Naive thymus-derived CD8-positive, alpha-beta T cell (primary cell): ENCODE measurements at regions not wholly inside any gene's neighbourhood (a gene's known extent, or its start where the extent isn't known, plus 50 kb on each side); places are given as distances from the start of the nearest gene placed in this dataset.
"Not testable (repeated sequence)": the region's sequence is repeated elsewhere in the genome, so short reads cannot be mapped to it uniquely, and the experiment has no call there.

Experiments used
- ATAC-seq, 2 donors: fragments of 150-1000 bp; cut with Tn5 transposase in 1 of 2; sonication (Bioruptor Pico), chemical (Tn5 transposase) in 1 of 2; 1 replicate in 1 of 2; 2 replicates in 1 of 2; pipeline ENCODE4 v1.10.0; 2021; ENCODE audit warnings: mild to moderate bottlenecking in 2 of 2, moderate library complexity in 2 of 2
- POLR2A ChIA-PET: fragments of 350-600 bp; sonication (Branson Sonifier 250); formaldehyde crosslinking; loops from one replicate; lab custom pipeline; 2021; ENCODE audit warnings: antibody characterized with exemption; lab: Charles Lee
- DNase-seq, 10 donors: peaks; one replicate each; pipeline versions ENCODE4 v3.0.0 to v3.0.0-alpha.2; 2020 to 2022
- H3K27ac Mint-ChIP-seq, 10 donors: one replicate each; pipeline ENCODE4 v1.8.0; 2020 to 2022; ENCODE audit warnings: mild to moderate bottlenecking in 10 of 10, mixed read lengths in 10 of 10, moderate library complexity in 4 of 10, inconsistent platforms in 1 of 10
- H3K27me3 Mint-ChIP-seq, 5 donors: one replicate each; pipeline ENCODE4 v1.8.0; 2021 to 2022; ENCODE audit warnings: mixed read lengths in 5 of 5
- H3K36me3 Mint-ChIP-seq, 3 donors: one replicate each; pipeline ENCODE4 v1.8.0; 2020 to 2022; ENCODE audit warnings: mixed read lengths in 3 of 3, mild to moderate bottlenecking in 2 of 3, inconsistent platforms in 1 of 3
- H3K4me1 Mint-ChIP-seq, 4 donors: one replicate each; pipeline ENCODE4 v1.8.0; 2021 to 2022; ENCODE audit warnings: mixed read lengths in 4 of 4
- H3K4me3 Mint-ChIP-seq, 10 donors: one replicate each; pipeline ENCODE4 v1.8.0; 2020 to 2022; ENCODE audit warnings: mild to moderate bottlenecking in 10 of 10, mixed read lengths in 10 of 10, moderate library complexity in 6 of 10, inconsistent platforms in 1 of 10
- H3K9me3 Mint-ChIP-seq, 9 donors: one replicate each; pipeline ENCODE4 v1.8.0; 2020 to 2022; ENCODE audit warnings: mixed read lengths in 9 of 9, mild to moderate bottlenecking in 3 of 9, inconsistent platforms in 1 of 9, moderate library complexity in 1 of 9

- Mint-ChIP-seq H3K27me3 (no peaks in the 10 kb centered on the region), H3K36me3 (peaks cover 0 to 7% (median 0%) of the 10 kb centered on the region in 3 donors), H3K4me3 (no peak overlapping the region), H3K9me3 (peaks cover 4 to 29% (median 13%) of the 10 kb centered on the region in 9 donors), H3K4me1 (no peaks in the 10 kb centered on the region), H3K27ac (no peak overlapping the region)
- DNase-seq (no peak), ATAC-seq (no peak)
- POLR2A ChIA-PET = no interaction called here
Observed at GRCh38 chr2:209002054-209002453, 421.8 kb upstream of the MAP2 start.

- peaks cover 4 to 28% (median 14%) of the 10 kb centered on the region in 9 donors for H3K9me3 Mint-ChIP-seq
- POLR2A ChIA-PET = no interaction called here
Observed at GRCh38 chr2:209005371-209005770, 418.5 kb upstream of the MAP2 start.

GRCh38 chr2:209008636-209009287 is 415.1 kb upstream of the MAP2 start:
- H3K36me3 Mint-ChIP-seq = peaks cover 0 to 7% (median 0%) of the 10 kb centered on the region in 3 donors
- DNase-seq (no peak), ATAC-seq (no peak)
- H3K4me1 Mint-ChIP-seq = no peaks in the 10 kb centered on the region
- no peak overlapping the region for H3K4me3 Mint-ChIP-seq
- H3K27ac Mint-ChIP-seq = no peak overlapping the region
- H3K27me3 Mint-ChIP-seq = no peaks in the 10 kb centered on the region
- POLR2A ChIA-PET = no interaction called here
- peaks cover 0 to 28% (median 14%) of the 10 kb centered on the region in 9 donors for H3K9me3 Mint-ChIP-seq

More at GRCh38 chr2:209005371-209005770, 418.5 kb upstream of the MAP2 start:
- Mint-ChIP-seq H3K27me3 (no peaks in the 10 kb centered on the region), H3K27ac (no peak overlapping the region), H3K4me1 (no peaks in the 10 kb centered on the region), H3K4me3 (no peak overlapping the region), H3K36me3 (peaks cover 0 to 7% (median 0%) of the 10 kb centered on the region in 3 donors)
- no peak for DNase-seq
- no peak for ATAC-seq

GRCh38 chr2:209018633-209019032 is 405.2 kb upstream of the MAP2 start:
- DNase-seq, POLR2A ChIA-PET, H3K4me1 Mint-ChIP-seq, H3K27ac Mint-ChIP-seq, ATAC-seq, H3K4me3 Mint-ChIP-seq, H3K36me3 Mint-ChIP-seq, H3K27me3 Mint-ChIP-seq: not testable (repeated sequence)
- H3K9me3 Mint-ChIP-seq = peaks cover 0 to 17% (median 7%) of the 10 kb centered on the region in 9 donors

GRCh38 chr2:209029249-209029648 is 394.6 kb upstream of the MAP2 start:
- ATAC-seq (no peak), DNase-seq (no peak)
- Mint-ChIP-seq H3K27me3 (no peaks in the 10 kb centered on the region), H3K4me1 (no peaks in the 10 kb centered on the region), H3K9me3 (peaks cover 0 to 20% (median 7%) of the 10 kb centered on the region in 9 donors), H3K27ac (no peak overlapping the region), H3K36me3 (no peaks in the 10 kb centered on the region), H3K4me3 (no peak overlapping the region)
- POLR2A ChIA-PET = no interaction called here

GRCh38 chr2:209044307-209044706 is 379.5 kb upstream of the MAP2 start:
- Mint-ChIP-seq H3K4me3 (no peak overlapping the region), H3K27me3 (no peaks in the 10 kb centered on the region), H3K4me1 (no peaks in the 10 kb centered on the region), H3K36me3 (no peaks in the 10 kb centered on the region), H3K9me3 (peaks cover 0 to 5% (median 0%) of the 10 kb centered on the region in 9 donors), H3K27ac (no peak overlapping the region)
- no peak for ATAC-seq
- DNase-seq = no peak
- POLR2A ChIA-PET = no interaction called here

GRCh38 chr2:209046163-209046562 is 377.7 kb upstream of the MAP2 start:
- no peak overlapping the region for H3K4me3 Mint-ChIP-seq
- no peaks in the 10 kb centered on the region for H3K27me3 Mint-ChIP-seq
- peaks cover 0 to 3% (median 0%) of the 10 kb centered on the region in 9 donors for H3K9me3 Mint-ChIP-seq
- ATAC-seq (no peak), DNase-seq (no peak)
- POLR2A ChIA-PET = no interaction called here
- H3K4me1 Mint-ChIP-seq = no peaks in the 10 kb centered on the region
- no peaks in the 10 kb centered on the region for H3K36me3 Mint-ChIP-seq
- H3K27ac Mint-ChIP-seq = no peak overlapping the region

GRCh38 chr2:209049608-209050007 is 374.2 kb upstream of the MAP2 start:
- Mint-ChIP-seq H3K27ac (no peak overlapping the region), H3K36me3 (no peaks in the 10 kb centered on the region), H3K27me3 (no peaks in the 10 kb centered on the region), H3K4me3 (no peak overlapping the region), H3K9me3 (peaks cover 0 to 14% (median 0%) of the 10 kb centered on the region in 9 donors), H3K4me1 (no peaks in the 10 kb centered on the region)
- DNase-seq (no peak), ATAC-seq (no peak)
- POLR2A ChIA-PET = no interaction called here

GRCh38 chr2:209062210-209062609 is 361.6 kb upstream of the MAP2 start:
- Mint-ChIP-seq H3K9me3 (peaks cover 0 to 14% (median 8%) of the 10 kb centered on the region in 9 donors), H3K27me3 (no peaks in the 10 kb centered on the region), H3K36me3 (no peaks in the 10 kb centered on the region), H3K27ac (no peak overlapping the region), H3K4me3 (no peak overlapping the region), H3K4me1 (no peaks in the 10 kb centered on the region)
- DNase-seq = no peak
- ATAC-seq = no peak
- POLR2A ChIA-PET = no interaction called here

- POLR2A ChIA-PET = no interaction called here
- DNase-seq (no peak), ATAC-seq (no peak)
- Mint-ChIP-seq H3K9me3 (peaks cover 0 to 9% (median 4%) of the 10 kb centered on the region in 9 donors), H3K36me3 (no peaks in the 10 kb centered on the region), H3K27me3 (no peaks in the 10 kb centered on the region), H3K4me3 (no peak overlapping the region), H3K27ac (no peak overlapping the region), H3K4me1 (no peaks in the 10 kb centered on the region)
Observed at GRCh38 chr2:209070262-209070661, 353.6 kb upstream of the MAP2 start.

- no peaks in the 10 kb centered on the region for H3K36me3 Mint-ChIP-seq
- H3K4me3 Mint-ChIP-seq = no peak overlapping the region
- POLR2A ChIA-PET = no interaction called here
Observed at GRCh38 chr2:209073151-209073550, 350.7 kb upstream of the MAP2 start.

GRCh38 chr2:209074711-209075110 is 349.1 kb upstream of the MAP2 start:
- Mint-ChIP-seq H3K36me3 (no peaks in the 10 kb centered on the region), H3K4me1 (no peaks in the 10 kb centered on the region), H3K4me3 (no peak overlapping the region), H3K9me3 (peaks cover 0 to 9% (median 3%) of the 10 kb centered on the region in 9 donors), H3K27ac (no peak overlapping the region), H3K27me3 (no peaks in the 10 kb centered on the region)
- DNase-seq (no peak), ATAC-seq (no peak)
- POLR2A ChIA-PET = no interaction called here

More at GRCh38 chr2:209073151-209073550, 350.7 kb upstream of the MAP2 start:
- no peak for ATAC-seq
- no peaks in the 10 kb centered on the region for H3K4me1 Mint-ChIP-seq
- no peak overlapping the region for H3K27ac Mint-ChIP-seq
- H3K27me3 Mint-ChIP-seq = no peaks in the 10 kb centered on the region
- H3K9me3 Mint-ChIP-seq = peaks cover 0 to 9% (median 2%) of the 10 kb centered on the region in 9 donors
- DNase-seq = no peak

- Mint-ChIP-seq H3K4me1 (no peaks in the 10 kb centered on the region), H3K27ac (no peak overlapping the region), H3K4me3 (no peak overlapping the region), H3K36me3 (no peaks in the 10 kb centered on the region), H3K9me3 (peaks cover 0 to 7% (median 2%) of the 10 kb centered on the region in 9 donors), H3K27me3 (no peaks in the 10 kb centered on the region)
- DNase-seq (no peak), ATAC-seq (no peak)
- POLR2A ChIA-PET = no interaction called here
Observed at GRCh38 chr2:209076151-209076550, 347.7 kb upstream of the MAP2 start.

- H3K27ac Mint-ChIP-seq = no peak overlapping the region
- no peak overlapping the region for H3K4me3 Mint-ChIP-seq
- H3K9me3 Mint-ChIP-seq = peaks cover 0 to 16% (median 0%) of the 10 kb centered on the region in 9 donors
- POLR2A ChIA-PET = no interaction called here
- H3K27me3 Mint-ChIP-seq = no peaks in the 10 kb centered on the region
- DNase-seq (no peak), ATAC-seq (no peak)
- H3K36me3 Mint-ChIP-seq = no peaks in the 10 kb centered on the region
- no peaks in the 10 kb centered on the region for H3K4me1 Mint-ChIP-seq
Observed at GRCh38 chr2:209086761-209087160, 337.1 kb upstream of the MAP2 start.
